HEK293T (cell line): ENCODE measurements at regions not wholly inside any gene's neighbourhood (a gene's known extent, or its start where the extent isn't known, plus 50 kb on each side); places are given as distances from the start of the nearest gene placed in this dataset.
"Not testable (repeated sequence)": the region's sequence is repeated elsewhere in the genome, so short reads cannot be mapped to it uniquely, and the experiment has no call there.

Source experiments
- CTCF ChIA-PET: fragments of 350-600 bp; formaldehyde crosslinking; extraction: SDS; loops from one replicate; lab custom pipeline; 2021; ENCODE audit warnings: antibody characterized with exemption, inconsistent platforms; lab: Yijun Ruan, JAX
- POLR2A ChIA-PET: fragments of 350-600 bp; formaldehyde crosslinking; extraction: SDS; loops from one replicate; lab custom pipeline; 2020; ENCODE audit warnings: antibody characterized with exemption, inconsistent platforms; lab: Yijun Ruan, JAX
- DNase-seq: peaks from one replicate; pipeline ENCODE4 v3.0.0; 2012; ENCODE audit warnings: mixed read lengths; ENCODE audit errors: extremely low spot score
- ARNT ChIP-seq: fragments of 450-650 bp; IDR thresholded peaks from 2 replicates; pipeline ENCODE4 v1.6.1; 2017; ENCODE audit warnings: mild to moderate bottlenecking
- BHLHE40 ChIP-seq: fragments of 450-650 bp; IDR thresholded peaks from 2 replicates; pipeline ENCODE4 v1.6.1; 2016; ENCODE audit warnings: mild to moderate bottlenecking, moderate library complexity, borderline replicate concordance
- CTBP1 ChIP-seq: fragments of 450-650 bp; IDR thresholded peaks from 2 replicates; pipeline ENCODE4 v1.6.1; 2016; ENCODE audit warnings: borderline replicate concordance
- ELF4 ChIP-seq: fragments of 450-650 bp; IDR thresholded peaks from 2 replicates; pipeline ENCODE4 v1.6.1; 2017; ENCODE audit warnings: antibody characterized with exemption
- FOXA1 ChIP-seq: fragments of 450-650 bp; IDR thresholded peaks from 2 replicates; pipeline ENCODE4 v1.6.1; 2016; ENCODE audit warnings: mild to moderate bottlenecking
- FOXK2 ChIP-seq: fragments of 450-650 bp; IDR thresholded peaks from 2 replicates; pipeline ENCODE4 v1.6.1; 2016; ENCODE audit warnings: mild to moderate bottlenecking
- FOXM1 ChIP-seq: fragments of 450-650 bp; IDR thresholded peaks from 2 replicates; pipeline ENCODE4 v1.6.1; 2017; ENCODE audit warnings: mild to moderate bottlenecking, borderline replicate concordance
- HDGF ChIP-seq: fragments of 450-650 bp; IDR thresholded peaks from 2 replicates; pipeline ENCODE4 v1.6.1; 2017; ENCODE audit warnings: antibody characterized with exemption, borderline replicate concordance
- L3MBTL2 ChIP-seq: fragments of 450-650 bp; conservative IDR thresholded peaks from 2 replicates; pipeline ENCODE4 v1.6.1; 2016; ENCODE audit warnings: mild to moderate bottlenecking
- LEF1 ChIP-seq: fragments of 450-650 bp; IDR thresholded peaks from 2 replicates; pipeline ENCODE4 v1.6.1; 2017; ENCODE audit warnings: mild to moderate bottlenecking, borderline replicate concordance
- NFRKB ChIP-seq: fragments of 450-650 bp; IDR thresholded peaks from 2 replicates; pipeline ENCODE4 v1.6.1; 2016; ENCODE audit warnings: mild to moderate bottlenecking, moderate library complexity
- SP1 ChIP-seq: fragments of 450-650 bp; IDR thresholded peaks from 2 replicates; pipeline ENCODE4 v1.6.1; 2017
- SUZ12 ChIP-seq: fragments of 450-650 bp; IDR thresholded peaks from 2 replicates; pipeline ENCODE4 v1.6.1; 2016; ENCODE audit warnings: mild to moderate bottlenecking
- TARDBP ChIP-seq: fragments of 450-650 bp; IDR thresholded peaks from 2 replicates; pipeline ENCODE4 v1.6.1; 2016
- ZNF384 ChIP-seq: fragments of 450-650 bp; IDR thresholded peaks from 2 replicates; pipeline ENCODE4 v1.6.1; 2016
- TF ChIP-seq, protein P1 (sequence below): fragments of 450-650 bp; IDR thresholded peaks from 2 replicates; pipeline ENCODE4 v1.6.1; 2016

DNA sequence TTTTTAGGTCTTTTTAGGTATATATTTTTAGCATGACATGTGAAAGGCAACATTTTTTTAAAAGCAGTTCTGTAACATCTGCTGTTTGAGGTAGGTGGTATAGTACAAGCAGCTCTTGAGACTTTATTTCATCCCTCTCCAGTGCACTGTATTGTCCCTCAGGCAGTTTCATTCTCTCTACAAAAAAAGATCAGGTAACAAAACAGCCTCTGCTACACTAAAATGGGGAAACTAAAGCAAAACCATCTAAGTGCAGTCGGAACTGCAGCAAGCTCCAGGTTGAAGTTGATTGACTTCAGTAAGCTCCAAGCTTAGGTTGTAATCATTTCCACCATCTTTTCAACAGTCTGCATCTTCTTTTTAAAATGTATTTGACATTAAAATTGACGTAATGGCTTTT is 195.6 kb downstream of the DEPDC1B start:
- no peak for TF ChIP-seq ELF4
- no peak for TF ChIP-seq FOXA1
- TF ChIP-seq ARNT = no peak
- ChIA-PET POLR2A (no interaction called here), CTCF (interaction anchor here (0.5 kb wide), 1 partner anchor 34 kb away, joined by 4 read pairs; no protein-coding TSS in a partner anchor)
- no peak for DNase-seq

DNA sequence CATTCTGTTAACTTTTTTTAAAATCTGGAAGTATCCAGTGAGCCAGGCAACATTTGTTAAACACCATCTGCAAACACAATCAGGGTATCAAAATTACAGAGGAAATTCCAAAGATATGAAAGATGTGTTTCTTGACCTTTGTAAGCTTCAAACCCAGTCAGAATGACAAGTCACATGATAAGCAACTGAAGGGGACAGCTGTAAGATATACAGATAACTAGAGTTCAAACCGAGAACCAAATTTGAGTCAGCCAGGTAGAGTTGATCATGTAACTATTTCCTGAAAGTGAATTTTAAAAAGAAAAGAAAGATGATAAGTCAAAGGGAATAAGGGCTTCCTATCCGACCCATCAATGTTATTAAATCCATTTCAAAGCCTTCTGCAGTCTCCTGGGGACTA is 196.2 kb downstream of the DEPDC1B start:
- TF ChIP-seq CTBP1 (no peak), LEF1 (no peak), TARDBP (no peak), SUZ12 (no peak), ZNF384 (no peak), FOXA1 (no peak)
- CTCF ChIA-PET = no interaction called here
- POLR2A ChIA-PET = no interaction called here
- no peak for DNase-seq

DNA sequence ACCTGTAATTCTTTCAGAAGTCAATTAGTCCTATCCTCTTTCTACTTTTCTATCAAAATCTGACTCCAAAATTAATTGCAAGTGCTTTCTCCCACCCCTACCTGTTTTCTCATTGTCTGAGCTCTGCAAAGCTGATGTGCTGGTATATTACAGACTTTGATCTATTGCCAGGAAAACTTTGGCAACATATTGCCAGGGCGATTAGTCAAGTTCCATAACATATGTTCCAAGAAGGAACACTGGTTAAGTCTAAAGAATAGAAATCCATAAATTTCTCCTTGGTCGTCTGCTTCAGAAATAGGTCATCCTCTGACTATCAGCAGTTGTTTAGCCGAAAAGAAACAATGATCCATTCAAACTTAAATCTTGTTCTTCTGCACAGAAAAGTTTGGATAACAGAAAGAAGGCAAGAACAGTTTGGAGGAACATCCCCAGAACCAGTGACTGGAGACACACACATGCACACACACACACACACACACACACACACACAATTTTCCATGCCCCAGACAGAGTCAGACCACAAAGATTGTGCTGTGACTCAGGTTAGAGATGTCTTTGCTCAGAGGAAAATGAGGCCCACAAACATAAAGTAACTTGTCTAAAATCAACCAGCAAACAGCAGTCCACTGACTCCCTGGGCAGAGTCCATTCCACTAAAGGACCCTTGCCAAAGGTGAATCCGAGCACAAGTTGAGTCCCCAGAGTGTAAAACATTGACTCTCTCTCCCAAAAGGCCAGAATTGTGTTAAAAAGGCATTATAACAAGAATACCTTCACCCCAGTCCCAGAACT is 202.1 kb downstream of the DEPDC1B start:
- ChIA-PET CTCF (interaction anchor here (1.0 kb wide), 1 partner anchor 19 kb away, joined by 3 read pairs; no protein-coding TSS in a partner anchor), POLR2A (no interaction called here)
- TF ChIP-seq HDGF (no peak), SUZ12 (no peak), LEF1 (no peak)
- no peak for DNase-seq

DNA sequence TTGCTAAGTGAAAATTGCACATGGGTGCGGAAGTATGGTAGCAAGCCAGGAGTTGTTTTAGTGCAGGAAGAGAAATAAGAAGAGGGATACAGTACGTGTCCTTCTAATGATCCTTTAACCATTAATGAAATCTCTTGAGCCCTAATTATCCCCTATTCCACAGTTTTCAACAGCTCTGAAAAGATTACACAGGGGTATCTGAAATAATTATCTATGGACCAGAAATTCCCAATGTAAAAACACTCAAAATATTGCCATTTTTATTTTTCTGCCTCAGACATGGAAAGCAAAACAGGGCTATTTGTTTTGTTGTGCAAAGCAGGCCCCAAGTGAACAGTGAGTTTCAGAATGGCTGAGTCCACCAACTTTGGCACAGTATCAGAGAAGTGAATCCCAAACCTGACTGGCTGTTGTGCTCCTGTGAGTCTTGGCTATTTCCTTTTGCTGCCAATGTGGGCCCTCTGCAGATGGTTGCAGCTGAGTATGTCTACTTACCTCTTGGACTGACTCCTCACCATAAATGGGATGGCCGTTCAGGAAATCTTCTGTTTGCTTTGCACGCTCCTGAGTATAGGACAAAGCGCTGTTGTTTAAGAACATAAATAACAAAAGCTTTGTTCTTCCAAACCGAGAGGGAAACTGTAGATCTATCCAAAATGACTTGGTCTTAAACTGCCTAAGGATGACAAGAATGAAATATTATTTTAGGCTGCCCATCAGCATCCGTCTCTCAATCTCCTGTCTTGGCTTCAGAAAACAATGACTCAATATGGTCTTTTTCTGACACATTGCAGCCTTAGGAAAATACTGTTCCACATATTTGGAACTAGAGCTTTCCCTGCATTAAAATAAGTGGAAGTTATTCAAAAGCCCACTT is 204.1 kb downstream of the DEPDC1B start:
- no peak for DNase-seq
- ChIA-PET POLR2A (no interaction called here), CTCF (interaction anchor here (0.7 kb wide), 1 partner anchor 15 kb away, joined by 3 read pairs; no protein-coding TSS in a partner anchor)
- TF ChIP-seq NFRKB (no peak), ELF4 (no peak)

DNA sequence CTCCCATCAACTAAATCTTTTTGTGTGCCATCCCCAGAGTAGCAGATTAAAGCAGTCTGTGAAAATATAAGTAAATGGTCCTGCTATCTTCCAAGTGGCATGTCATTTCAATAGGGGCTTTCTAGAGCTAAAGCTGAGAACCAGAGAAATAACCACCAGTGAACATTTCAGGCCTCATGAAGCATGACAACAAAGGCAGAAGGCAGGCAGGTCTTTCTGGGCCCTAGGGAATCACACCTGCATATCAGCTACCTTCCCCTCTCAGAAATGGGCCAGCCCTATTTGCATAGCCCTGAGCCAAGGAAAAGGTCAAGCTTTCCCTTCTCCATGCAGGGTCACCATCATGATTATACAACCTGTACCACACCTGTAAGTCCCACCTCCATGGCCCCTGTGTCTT is 205.3 kb downstream of the DEPDC1B start:
- TF ChIP-seq TARDBP (no peak), ARNT (no peak), FOXM1 (no peak), BHLHE40 (no peak), FOXA1 (no peak)
- ChIA-PET POLR2A (no interaction called here), CTCF (no interaction called here)
- DNase-seq = no peak

DNA sequence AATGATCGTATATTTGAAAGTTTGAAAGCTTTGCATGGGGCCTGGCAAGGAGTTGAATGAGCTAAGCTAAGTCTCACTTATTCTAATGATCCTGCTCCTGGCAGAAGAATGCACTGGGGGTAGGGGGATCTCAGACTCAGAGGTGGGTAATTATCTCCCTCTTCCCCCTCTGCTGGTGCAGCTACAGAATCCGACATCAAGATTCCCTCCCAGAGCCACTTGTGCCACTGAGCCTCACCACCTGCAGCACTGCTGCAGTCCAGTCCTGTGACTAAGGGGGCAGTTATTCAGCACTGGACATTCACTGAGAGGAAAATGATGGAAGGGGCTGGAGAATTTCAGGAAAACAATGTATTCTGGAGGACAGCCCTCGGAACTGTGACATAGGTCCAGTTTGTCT is 205.8 kb downstream of the DEPDC1B start:
- no peak for DNase-seq
- ChIA-PET POLR2A (no interaction called here), CTCF (no interaction called here)

DNA sequence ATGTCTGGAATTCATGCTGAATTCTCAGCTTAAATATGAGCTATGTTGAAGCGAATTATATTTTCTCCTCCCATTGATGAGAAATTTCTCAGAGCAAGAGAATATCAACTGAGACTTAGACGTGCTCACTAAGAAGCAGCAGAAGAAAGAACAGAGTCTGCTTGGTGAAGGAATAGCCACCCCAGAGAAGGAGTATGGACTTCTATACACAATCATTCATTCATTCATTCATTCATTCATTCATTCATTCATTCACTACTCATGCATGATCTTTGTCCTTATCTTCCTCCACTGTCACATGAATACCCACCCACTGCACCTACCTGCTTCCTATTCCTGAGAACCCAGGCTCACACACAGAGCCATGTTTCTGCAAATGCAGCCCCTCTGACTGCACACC is 206.6 kb downstream of the DEPDC1B start:
- POLR2A ChIA-PET = no interaction called here
- no peak for DNase-seq
- TF ChIP-seq ARNT (no peak), BHLHE40 (no peak), SP1 (no peak), NFRKB (no peak), SUZ12 (no peak), TARDBP (no peak), ELF4 (no peak), HDGF (no peak), LEF1 (no peak)
- TF ChIP-seq, protein P1, sequence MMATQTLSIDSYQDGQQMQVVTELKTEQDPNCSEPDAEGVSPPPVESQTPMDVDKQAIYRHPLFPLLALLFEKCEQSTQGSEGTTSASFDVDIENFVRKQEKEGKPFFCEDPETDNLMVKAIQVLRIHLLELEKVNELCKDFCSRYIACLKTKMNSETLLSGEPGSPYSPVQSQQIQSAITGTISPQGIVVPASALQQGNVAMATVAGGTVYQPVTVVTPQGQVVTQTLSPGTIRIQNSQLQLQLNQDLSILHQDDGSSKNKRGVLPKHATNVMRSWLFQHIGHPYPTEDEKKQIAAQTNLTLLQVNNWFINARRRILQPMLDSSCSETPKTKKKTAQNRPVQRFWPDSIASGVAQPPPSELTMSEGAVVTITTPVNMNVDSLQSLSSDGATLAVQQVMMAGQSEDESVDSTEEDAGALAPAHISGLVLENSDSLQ = no peak
- CTCF ChIA-PET = no interaction called here

More for the DNA sequence above, 205.8 kb downstream of the DEPDC1B start:
- TF ChIP-seq TARDBP (no peak), BHLHE40 (no peak), NFRKB (no peak), HDGF (no peak)
- TF ChIP-seq, protein P1 = no peak

DNA sequence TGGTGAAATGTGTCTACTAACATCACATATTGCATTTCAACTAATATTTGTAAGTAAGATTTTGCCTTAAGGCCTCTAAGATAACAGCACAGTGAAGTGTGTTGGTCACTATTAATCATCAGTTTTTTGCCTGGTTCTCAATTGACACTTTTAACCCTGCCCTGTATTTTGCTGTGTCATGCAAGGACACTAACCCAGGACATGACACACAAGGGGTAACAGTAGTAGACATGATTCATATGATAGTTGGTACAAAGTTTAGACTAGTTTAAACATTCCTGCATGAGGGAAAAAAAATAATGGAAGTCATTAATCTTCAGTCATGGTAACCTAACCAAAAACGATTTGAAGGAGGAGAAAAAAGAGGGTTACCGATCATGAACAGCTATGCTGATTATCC is 207.0 kb downstream of the DEPDC1B start:
- CTCF ChIA-PET = no interaction called here
- TF ChIP-seq FOXK2 = no peak
- no peak for TF ChIP-seq ARNT
- TF ChIP-seq NFRKB = no peak
- TF ChIP-seq FOXM1 = no peak
- no peak for TF ChIP-seq ELF4
- TF ChIP-seq CTBP1 = no peak
- no peak for TF ChIP-seq HDGF
- TF ChIP-seq SP1 = no peak
- no peak for TF ChIP-seq BHLHE40
- TF ChIP-seq, protein P1 = no peak
- TF ChIP-seq TARDBP = no peak
- no peak for TF ChIP-seq LEF1
- TF ChIP-seq ZNF384 = no peak
- TF ChIP-seq SUZ12 = no peak
- TF ChIP-seq FOXA1 = no peak
- TF ChIP-seq L3MBTL2 = no peak
- no peak for DNase-seq
- POLR2A ChIA-PET = no interaction called here

DNA sequence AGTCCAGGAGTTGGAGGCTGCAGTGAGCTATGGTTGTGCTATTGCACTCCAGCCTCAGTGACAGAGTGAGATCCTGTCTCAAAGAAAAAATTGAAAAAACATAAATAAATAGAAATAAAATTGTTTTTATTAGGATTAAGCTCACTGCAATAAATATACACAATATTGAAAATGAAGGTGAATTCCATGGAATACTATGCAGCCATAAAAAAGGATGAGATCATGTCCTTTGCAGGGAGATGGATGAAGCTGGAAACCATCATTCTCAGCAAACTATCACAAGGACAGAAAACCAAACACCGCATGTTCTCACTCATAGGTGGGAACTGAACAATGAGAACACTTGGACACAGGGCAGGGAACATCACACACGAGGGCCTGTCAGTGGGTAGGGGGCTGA is 207.6 kb downstream of the DEPDC1B start:
- POLR2A ChIA-PET, DNase-seq, CTCF ChIA-PET: not testable (repeated sequence)
